Endothelial cell of umbilical vein (primary cell): ENCODE measurements at regions not wholly inside any gene's neighbourhood (a gene's known extent, or its start where the extent isn't known, plus 50 kb on each side); places are given as distances from the start of the nearest gene placed in this dataset.

ENCODE experiments used
- BruUV-seq: library from RNA; stranded (reverse); fragments of 400-500 nt; replicated peaks from 2 replicates; lab custom pipeline; 2021; lab: Mats Ljungman, UMichigan
- CTCF ChIA-PET: fragments of 300-600, 350-600 bp; sonication (Branson Sonifier 250); formaldehyde crosslinking; loops from one replicate; lab custom pipeline; 2021; ENCODE audit warnings: antibody characterized with exemption, inconsistent platforms; lab: Charles Lee
- POLR2A ChIA-PET: fragments of 300-600, 350-600 bp; sonication (Branson Sonifier 250); formaldehyde crosslinking; loops from one replicate; lab custom pipeline; 2021; ENCODE audit warnings: antibody characterized with exemption, inconsistent platforms; lab: Charles Lee
- DNase-seq: peaks from one replicate; pipeline ENCODE4 v3.0.0-alpha.2; 2011; ENCODE audit warnings: low read depth, low spot score
- FAIRE-seq: peaks from 2 replicates; lab custom pipeline; 2011; peaks lifted over from hg19 to GRCh38; lab: Jason Lieb, UNC
- H2AFZ ChIP-seq: 2 replicates; pipeline ENCODE4 v1.6.0; 2012; ENCODE audit warnings: low read depth, low read length, control low read depth, inconsistent platforms
- H3K27ac ChIP-seq: 2 replicates; pipeline ENCODE4 v1.5.1; 2011; ENCODE audit warnings: low read depth, mild to moderate bottlenecking, control low read depth, low read length, moderate library complexity; ENCODE audit not compliant: insufficient read depth
- H3K27me3 ChIP-seq, 2 experiments: 2 replicates each; pipeline versions ENCODE4 v1.6.0 to v1.6.1; 2011; ENCODE audit warnings: low read length in 2 of 2, mixed read lengths in 1 of 2; ENCODE audit not compliant: control insufficient read depth in 2 of 2, insufficient read depth in 2 of 2
- H3K36me3 ChIP-seq, 2 experiments: 2 replicates in 1 of 2; 3 replicates in 1 of 2; pipeline ENCODE4 v1.5.1; 2011; ENCODE audit warnings: low read length in 2 of 2, mild to moderate bottlenecking in 1 of 2, moderate library complexity in 1 of 2; ENCODE audit not compliant: control insufficient read depth in 2 of 2, insufficient read depth in 2 of 2; ENCODE audit errors: extremely low read depth in 1 of 2
- H3K4me1 ChIP-seq: 3 replicates; pipeline ENCODE4 v1.5.1; 2011; ENCODE audit warnings: mild to moderate bottlenecking, low read length; ENCODE audit not compliant: control insufficient read depth, insufficient read depth; ENCODE audit errors: extremely low read depth
- H3K4me2 ChIP-seq: 2 replicates; pipeline ENCODE4 v1.6.1; 2011; ENCODE audit warnings: low read length, control low read depth, mixed read lengths; ENCODE audit not compliant: insufficient read depth
- H3K4me3 ChIP-seq, 3 experiments: fragments of 200-600 bp in 1 of 3; sonication (generic), shearing (Covaris generic) in 1 of 3; replicated peaks in 1 of 3; 2 replicates each; pipeline ENCODE4 v1.5.1; 2011 to 2016; ENCODE audit warnings: control low read depth in 3 of 3, low read length in 3 of 3, mild to moderate bottlenecking in 2 of 3, inconsistent platforms in 1 of 3, low read depth in 1 of 3, moderate library complexity in 1 of 3; ENCODE audit not compliant: insufficient read depth in 1 of 3
- H3K79me2 ChIP-seq: 2 replicates; pipeline ENCODE4 v1.6.0; 2012; ENCODE audit warnings: low read length, inconsistent platforms; ENCODE audit not compliant: control insufficient read depth, insufficient read depth
- H3K9ac ChIP-seq: replicated peaks from 2 replicates; pipeline ENCODE3; 2011; ENCODE audit warnings: low read length, control low read depth; ENCODE audit not compliant: insufficient read depth; ENCODE audit errors: extremely low read depth
- H3K9me1 ChIP-seq: replicated peaks from 3 replicates; pipeline ENCODE4 v1.6.0; 2011; ENCODE audit warnings: mild to moderate bottlenecking, low read length; ENCODE audit not compliant: control insufficient read depth, insufficient read depth; ENCODE audit errors: extremely low read depth
- H3K9me3 ChIP-seq: replicated peaks from 2 replicates; pipeline ENCODE4 v1.5.1; 2012; ENCODE audit warnings: low read length, inconsistent platforms; ENCODE audit not compliant: control insufficient read depth, insufficient read depth
- H4K20me1 ChIP-seq: replicated peaks from 2 replicates; pipeline ENCODE3; 2011; ENCODE audit warnings: mild to moderate bottlenecking, low read length; ENCODE audit not compliant: control insufficient read depth, insufficient read depth; ENCODE audit errors: extremely low read depth
- CTCF ChIP-seq, 2 donors: IDR thresholded peaks; 1 replicate in 1 of 2; 2 replicates in 1 of 2; pipeline ENCODE4 v1.5.1; 2011; ENCODE audit warnings: low read length in 2 of 2, mild to moderate bottlenecking in 2 of 2, moderate library complexity in 2 of 2, control low read depth in 1 of 2, inconsistent platforms in 1 of 2, low read depth in 1 of 2; ENCODE audit not compliant: insufficient read depth in 1 of 2; ENCODE audit errors: extremely low read depth in 1 of 2
- EZH2 ChIP-seq: IDR thresholded peaks from 2 replicates; pipeline ENCODE4 v1.6.1; 2012; ENCODE audit warnings: borderline replicate concordance, low read depth, mild to moderate bottlenecking, moderate library complexity, low read length, inconsistent platforms; ENCODE audit not compliant: severe bottlenecking
- FOS ChIP-seq: IDR thresholded peaks from 2 replicates; pipeline ENCODE4 v1.6.1; 2011; ENCODE audit warnings: mild to moderate bottlenecking, low read length, moderate library complexity, borderline replicate concordance; ENCODE audit not compliant: insufficient read depth
- GATA2 ChIP-seq: IDR thresholded peaks from 2 replicates; pipeline ENCODE4 v1.7.0; 2011; ENCODE audit warnings: low read depth, mild to moderate bottlenecking, moderate library complexity, mixed read lengths, low read length; ENCODE audit not compliant: insufficient read length, insufficient read depth
- JUN ChIP-seq: IDR thresholded peaks from 2 replicates; pipeline ENCODE4 v1.6.1; 2011; ENCODE audit warnings: borderline replicate concordance, low read depth; ENCODE audit not compliant: insufficient read length, insufficient read depth
- MAX ChIP-seq: IDR thresholded peaks from 2 replicates; pipeline ENCODE4 v1.6.1; 2011; ENCODE audit not compliant: insufficient read depth, insufficient read length
- MYC ChIP-seq: IDR thresholded peaks from one replicate; pipeline ENCODE4 v1.6.1; 2011; ENCODE audit warnings: mild to moderate bottlenecking, low read depth, low read length
- POLR2A ChIP-seq: IDR thresholded peaks from 2 replicates; pipeline ENCODE4 v1.6.1; 2012; ENCODE audit warnings: low read depth, mild to moderate bottlenecking, control low read depth, low read length
- POLR2AphosphoS5 ChIP-seq: IDR thresholded peaks from 2 replicates; pipeline ENCODE4 v1.6.1; 2012; ENCODE audit warnings: low read depth, mild to moderate bottlenecking, control low read depth, low read length, moderate library complexity; ENCODE audit not compliant: insufficient read depth
- dilution Hi-C: fragments of 300-500 bp; cut with MboI; formaldehyde crosslinking; loops from one replicate; pipeline ENCODE4 v1.15.0; 2019; ENCODE audit warnings: low sequenced_read_pairs; ENCODE audit not compliant: extremely low pct_ligation_motif_present
- intact Hi-C: fragments of 100-400 bp; cut with micrococcal nuclease; formaldehyde crosslinking; loops from one replicate; pipeline ENCODE4 v1.10.0; 2022

DNA sequence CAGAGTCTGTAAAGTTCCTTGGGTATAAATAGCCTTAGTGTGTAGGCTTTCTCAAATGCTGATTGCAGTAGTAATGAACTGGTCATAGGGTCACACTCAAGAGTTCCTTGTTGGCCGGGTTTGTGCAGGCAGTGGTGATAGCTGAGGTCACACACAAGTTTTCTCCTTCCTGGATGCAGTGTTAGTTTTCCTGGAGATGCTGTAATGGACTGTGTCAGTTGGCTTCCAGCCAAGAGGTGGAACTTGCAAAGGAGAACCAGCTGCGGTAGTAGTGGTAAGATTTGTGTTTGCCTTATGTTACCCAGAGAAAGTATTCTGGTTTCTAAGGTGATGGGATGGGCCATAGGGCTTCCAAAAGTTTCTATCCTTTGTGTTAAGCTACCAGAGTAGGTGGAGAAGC lies 409.8 kb upstream of the FRG1 start:
- H3K9me1 ChIP-seq, result no peaks in the 10 kb centered on the region
- H3K4me3 ChIP-seq, result no peak overlapping the region
- no peak overlapping the region for H3K27ac ChIP-seq
- no TSS peak for BruUV-seq
- peaks cover 7% of the 10 kb centered on the region for H3K9me3 ChIP-seq
- FAIRE-seq (no peak), DNase-seq (no peak)
- no peaks in the 10 kb centered on the region for H3K79me2 ChIP-seq
- no peaks in the 10 kb centered on the region for H3K27me3 ChIP-seq
- dilution Hi-C loops (no loop called here), intact Hi-C loops (no loop called here)
- no peaks in the 10 kb centered on the region for H3K36me3 ChIP-seq
- H3K4me2 ChIP-seq, result no peak overlapping the region
- no peaks in the 10 kb centered on the region for H3K4me1 ChIP-seq
- no peak overlapping the region for H3K9ac ChIP-seq
- H2AFZ ChIP-seq, result no peak overlapping the region
- ChIA-PET CTCF (no interaction called here), POLR2A (no interaction called here)
- TF ChIP-seq FOS (no peak), JUN (no peak), POLR2A (no peak), MAX (no peak), CTCF (IDR thresholded peaks at IDR 0.05; ENCODE audit: extremely low read depth in 1 of 2, insufficient read depth in 1 of 2, low read depth in 1 of 2, low read length in 2 of 2) (no peak), EZH2 (no peak), GATA2 (no peak), MYC (no peak), POLR2AphosphoS5 (no peak)
- no peaks in the 10 kb centered on the region for H4K20me1 ChIP-seq
